Osteoblast (primary cell): ENCODE measurements at regions not wholly inside any gene's neighbourhood (a gene's known extent, or its start where the extent isn't known, plus 50 kb on each side); places are given as distances from the start of the nearest gene placed in this dataset.
A peak's percentile ranks its signal among the peaks of the same experiment; 100 is the strongest.

Experiments used
- DNase-seq: peaks from one replicate; pipeline ENCODE4 v3.0.0; 2011; ENCODE audit warnings: low spot score, mixed read lengths; ENCODE audit not compliant: insufficient read length; ENCODE audit errors: missing footprints
- H2AFZ ChIP-seq: 2 replicates; pipeline ENCODE4 v1.6.0; 2011; ENCODE audit warnings: mild to moderate bottlenecking, low read length
- H3K27ac ChIP-seq: 2 replicates; pipeline ENCODE4 v1.5.1; 2011; ENCODE audit warnings: mild to moderate bottlenecking, low read depth, low read length, moderate library complexity
- H3K27me3 ChIP-seq: 2 replicates; pipeline ENCODE4 v1.6.0; 2012; ENCODE audit warnings: mild to moderate bottlenecking, control low read depth, inconsistent platforms, low read length, moderate library complexity; ENCODE audit not compliant: insufficient read depth
- H3K36me3 ChIP-seq: 2 replicates; pipeline ENCODE4 v1.5.1; 2011; ENCODE audit warnings: mild to moderate bottlenecking, low read length, control low read depth, moderate library complexity; ENCODE audit not compliant: insufficient read depth
- H3K4me1 ChIP-seq: 2 replicates; pipeline ENCODE4 v1.5.1; 2011; ENCODE audit warnings: mild to moderate bottlenecking, low read length, control low read depth, moderate library complexity; ENCODE audit not compliant: insufficient read depth
- H3K4me2 ChIP-seq: 2 replicates; pipeline ENCODE4 v1.6.0; 2011; ENCODE audit warnings: mild to moderate bottlenecking, low read length; ENCODE audit not compliant: insufficient read depth
- H3K4me3 ChIP-seq: fragments of 200-600 bp; sonication (generic); 3 replicates; pipeline ENCODE4 v1.5.1; 2012; ENCODE audit warnings: mild to moderate bottlenecking, low read length, inconsistent platforms; ENCODE audit not compliant: insufficient read depth
- H3K79me2 ChIP-seq: 2 replicates; pipeline ENCODE4 v1.6.0; 2012; ENCODE audit warnings: mild to moderate bottlenecking, low read length, control low read depth, inconsistent platforms; ENCODE audit not compliant: insufficient read depth
- H3K9me3 ChIP-seq: 2 replicates; pipeline ENCODE4 v1.5.1; 2011; ENCODE audit warnings: low read depth, low read length, control low read depth
- H4K20me1 ChIP-seq: 2 replicates; pipeline ENCODE4 v1.6.0; 2012; ENCODE audit warnings: mild to moderate bottlenecking, low read length, control low read depth; ENCODE audit not compliant: insufficient read depth
- TF ChIP-seq, protein P1 (sequence below): IDR thresholded peaks from 2 replicates; pipeline ENCODE4 v1.5.1; 2011; ENCODE audit warnings: mild to moderate bottlenecking, low read depth, low read length, moderate library complexity; ENCODE audit errors: extremely low read depth

DNA sequence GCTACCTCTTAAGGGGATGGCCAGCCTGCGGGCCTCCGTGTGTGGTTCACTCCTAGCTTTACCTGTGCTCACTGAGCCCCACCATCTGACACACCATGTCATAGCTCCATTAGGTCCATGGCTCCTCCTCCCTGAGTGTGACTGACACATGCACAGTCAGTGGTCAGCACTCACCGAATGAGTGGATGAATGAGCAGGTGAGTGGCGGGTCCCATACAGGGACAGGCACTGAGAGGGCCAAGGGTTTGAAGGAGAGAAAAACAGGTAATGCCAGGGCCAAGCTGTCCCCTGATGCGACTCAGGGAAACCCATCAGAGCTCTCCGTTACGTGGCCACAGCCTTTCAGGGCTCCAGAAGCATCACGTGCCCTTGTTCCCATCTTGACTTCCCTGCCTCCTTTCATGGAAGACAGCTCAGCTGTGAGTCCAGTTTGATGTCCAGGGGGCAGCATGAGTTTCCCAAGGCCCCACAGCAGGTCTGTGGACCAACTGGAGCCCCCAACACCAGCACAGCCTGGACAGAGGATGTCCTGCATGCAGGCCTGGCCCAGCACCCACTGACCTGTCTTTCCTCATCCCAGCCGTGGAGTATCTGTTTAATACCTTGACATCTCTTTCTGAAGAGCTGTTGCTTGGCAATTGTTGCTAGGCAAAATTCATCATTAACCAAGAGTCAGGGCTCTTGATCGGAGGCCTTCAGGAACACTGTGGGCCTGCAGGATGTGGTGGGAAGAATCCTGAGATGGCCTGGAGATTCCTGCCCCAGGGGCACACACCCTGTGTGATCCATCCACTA is 84.4 kb downstream of the PLXNA1 start:
- peaks cover 6% of the 10 kb centered on the region for H3K4me1 ChIP-seq
- no peaks in the 10 kb centered on the region for H3K79me2 ChIP-seq
- H4K20me1 ChIP-seq: no peaks in the 10 kb centered on the region
- no peak overlapping the region for H3K27ac ChIP-seq
- TF ChIP-seq, protein P1, sequence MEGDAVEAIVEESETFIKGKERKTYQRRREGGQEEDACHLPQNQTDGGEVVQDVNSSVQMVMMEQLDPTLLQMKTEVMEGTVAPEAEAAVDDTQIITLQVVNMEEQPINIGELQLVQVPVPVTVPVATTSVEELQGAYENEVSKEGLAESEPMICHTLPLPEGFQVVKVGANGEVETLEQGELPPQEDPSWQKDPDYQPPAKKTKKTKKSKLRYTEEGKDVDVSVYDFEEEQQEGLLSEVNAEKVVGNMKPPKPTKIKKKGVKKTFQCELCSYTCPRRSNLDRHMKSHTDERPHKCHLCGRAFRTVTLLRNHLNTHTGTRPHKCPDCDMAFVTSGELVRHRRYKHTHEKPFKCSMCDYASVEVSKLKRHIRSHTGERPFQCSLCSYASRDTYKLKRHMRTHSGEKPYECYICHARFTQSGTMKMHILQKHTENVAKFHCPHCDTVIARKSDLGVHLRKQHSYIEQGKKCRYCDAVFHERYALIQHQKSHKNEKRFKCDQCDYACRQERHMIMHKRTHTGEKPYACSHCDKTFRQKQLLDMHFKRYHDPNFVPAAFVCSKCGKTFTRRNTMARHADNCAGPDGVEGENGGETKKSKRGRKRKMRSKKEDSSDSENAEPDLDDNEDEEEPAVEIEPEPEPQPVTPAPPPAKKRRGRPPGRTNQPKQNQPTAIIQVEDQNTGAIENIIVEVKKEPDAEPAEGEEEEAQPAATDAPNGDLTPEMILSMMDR: no peak
- DNase-seq: peak; percentile 66
- H3K9me3 ChIP-seq: no peaks in the 10 kb centered on the region
- no peak overlapping the region for H2AFZ ChIP-seq
- H3K27me3 ChIP-seq: peaks cover 23% of the 10 kb centered on the region
- no peak overlapping the region for H3K4me2 ChIP-seq
- no peaks in the 10 kb centered on the region for H3K36me3 ChIP-seq
- H3K4me3 ChIP-seq: no peak overlapping the region

DNA sequence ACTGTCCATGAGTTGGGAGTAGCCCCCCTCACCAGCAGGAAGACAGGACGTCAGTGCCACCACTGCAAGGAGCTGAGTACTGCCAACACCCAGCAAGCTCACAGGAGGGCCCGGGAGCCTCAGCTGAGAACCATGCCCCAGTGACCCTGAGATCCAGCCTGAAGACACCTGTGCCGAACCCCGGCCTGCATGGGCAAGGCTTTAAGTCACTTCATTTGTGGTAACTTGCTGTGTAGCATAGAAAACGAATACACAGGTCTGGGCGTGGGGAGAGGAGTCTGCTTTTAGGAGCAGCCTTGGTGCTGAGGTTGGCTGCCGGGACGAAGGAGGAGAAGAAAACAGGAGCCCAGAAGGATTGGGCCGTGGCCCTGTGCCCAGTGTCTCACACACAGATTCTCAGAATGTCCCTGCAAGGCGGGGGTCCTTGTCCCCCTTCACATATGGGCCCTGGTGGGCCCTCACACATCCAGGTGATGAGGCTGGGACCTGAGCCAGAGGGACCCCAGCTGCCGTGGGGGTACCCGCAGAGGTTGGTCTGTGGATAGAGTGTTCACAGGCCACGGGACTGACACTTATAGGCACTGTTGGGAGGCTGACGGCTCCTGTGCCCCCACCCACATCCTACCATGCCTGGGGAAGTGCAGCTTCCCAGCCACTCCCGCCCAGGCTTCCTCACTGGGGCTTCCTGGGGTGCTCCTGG is 85.3 kb downstream of the PLXNA1 start:
- DNase-seq: no peak
- Histone ChIP-seq H3K4me1 (peaks cover 6% of the 10 kb centered on the region), H2AFZ (no peak overlapping the region), H3K4me3 (no peak overlapping the region), H4K20me1 (no peaks in the 10 kb centered on the region), H3K36me3 (no peaks in the 10 kb centered on the region), H3K79me2 (no peaks in the 10 kb centered on the region), H3K4me2 (no peak overlapping the region), H3K27me3 (peaks cover 23% of the 10 kb centered on the region), H3K9me3 (no peaks in the 10 kb centered on the region), H3K27ac (no peak overlapping the region)
- TF ChIP-seq, protein P1: no peak

DNA sequence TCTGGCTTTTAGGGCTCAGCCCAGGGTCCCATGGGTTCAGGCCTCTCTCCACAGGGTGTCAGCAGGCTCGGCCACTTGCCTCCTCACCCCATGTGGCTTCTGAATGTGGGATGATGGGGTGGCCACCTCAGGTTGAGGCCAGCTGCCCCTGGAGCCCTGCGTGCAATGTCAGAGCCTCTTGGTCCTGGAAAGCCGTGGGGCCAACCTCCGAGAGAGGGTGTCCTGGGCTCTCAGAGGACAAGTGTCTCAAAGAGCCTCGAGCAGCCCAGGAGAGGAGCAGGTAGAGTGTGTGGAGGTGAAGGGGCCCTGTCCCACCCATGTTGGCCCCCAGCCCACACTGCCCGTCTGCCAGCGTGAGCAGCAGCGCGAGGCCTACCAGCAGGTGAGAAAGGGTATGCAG is 86.0 kb downstream of the PLXNA1 start:
- H3K36me3 ChIP-seq: no peaks in the 10 kb centered on the region
- no peak overlapping the region for H3K4me2 ChIP-seq
- peaks cover 6% of the 10 kb centered on the region for H3K4me1 ChIP-seq
- no peak for DNase-seq
- H3K79me2 ChIP-seq: no peaks in the 10 kb centered on the region
- H2AFZ ChIP-seq: no peak overlapping the region
- H3K27ac ChIP-seq: no peak overlapping the region
- H3K9me3 ChIP-seq: no peaks in the 10 kb centered on the region
- no peak overlapping the region for H3K4me3 ChIP-seq
- H4K20me1 ChIP-seq: no peaks in the 10 kb centered on the region
- peaks cover 23% of the 10 kb centered on the region for H3K27me3 ChIP-seq
- TF ChIP-seq, protein P1: no peak

DNA sequence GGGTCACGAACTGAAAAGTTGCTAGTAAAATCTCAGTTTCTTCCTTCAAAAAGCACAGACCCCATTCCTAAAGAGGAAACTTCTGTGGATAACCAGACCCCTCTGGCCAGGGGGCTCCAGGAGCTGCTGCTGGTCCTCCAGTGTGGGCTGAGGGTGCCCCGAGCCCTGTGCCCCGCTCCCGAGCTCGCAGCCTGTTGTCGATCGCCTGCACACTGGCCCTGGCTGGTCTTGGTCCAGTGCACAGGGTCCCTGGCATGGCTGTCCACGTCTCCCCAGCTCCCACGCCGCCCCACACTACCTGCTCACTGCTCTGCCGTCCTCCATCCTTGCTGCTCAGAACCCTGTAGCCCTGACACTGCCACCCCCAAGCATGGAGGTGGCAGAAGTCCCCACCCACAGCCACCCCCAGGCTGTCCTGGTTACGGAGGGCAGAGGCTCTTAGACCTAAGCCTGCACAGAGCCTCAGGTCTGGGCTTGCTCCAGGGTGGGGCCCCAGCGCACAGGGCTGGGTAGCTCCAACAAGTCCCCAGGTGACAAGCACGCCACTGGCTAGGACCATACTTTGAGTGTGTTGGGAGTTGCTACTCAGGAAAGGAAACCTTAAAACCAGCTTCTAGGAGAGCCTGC is 87.0 kb downstream of the PLXNA1 start:
- H3K27ac ChIP-seq: no peak overlapping the region
- H3K4me1 ChIP-seq: peaks cover 11% of the 10 kb centered on the region
- H3K4me3 ChIP-seq: no peak overlapping the region
- H3K4me2 ChIP-seq: no peak overlapping the region
- peaks cover 23% of the 10 kb centered on the region for H3K27me3 ChIP-seq
- H3K9me3 ChIP-seq: no peaks in the 10 kb centered on the region
- no peaks in the 10 kb centered on the region for H3K36me3 ChIP-seq
- no peak overlapping the region for H2AFZ ChIP-seq
- no peaks in the 10 kb centered on the region for H3K79me2 ChIP-seq
- TF ChIP-seq, protein P1: no peak
- H4K20me1 ChIP-seq: no peaks in the 10 kb centered on the region
- no peak for DNase-seq
